ENCODE measurements at regions not wholly inside any gene's neighbourhood (a gene's known extent, or its start where the extent isn't known, plus 50 kb on each side); places are given as distances from the start of the nearest gene placed in this dataset.

- no peak for DNase-seq
- ChIA-PET POLR2A (no interaction called here), CTCF (interaction anchor here (0.6 kb wide), 2 partner anchors 16 to 39 kb away, joined by 4 read pairs; no protein-coding TSS in a partner anchor)
- TF ChIP-seq TEAD4 (IDR thresholded peaks at IDR 0.05; ENCODE audit: borderline replicate concordance, insufficient read depth): no peak
- Histone ChIP-seq H3K36me3 (replicated peaks in 1 of 2; ENCODE audit: control insufficient read depth in 1 of 2, insufficient read depth in 2 of 2, low read length in 1 of 2) (no peaks in the 10 kb centered on the region), H3F3A (replicated peaks; ENCODE audit: insufficient read depth) (no peaks in the 10 kb centered on the region), H3K4me3 (ENCODE audit: low read depth in 2 of 2, low read length in 1 of 2) (no peak overlapping the region), H3K27ac (ENCODE audit: low read depth in 2 of 2, low read length in 1 of 2) (no peak overlapping the region), H3K9ac (no peak overlapping the region), H3K79me2 (ENCODE audit: insufficient read depth) (no peaks in the 10 kb centered on the region), H3K4me2 (no peak overlapping the region), H3K4me1 (ENCODE audit: control insufficient read depth in 1 of 2, insufficient read depth in 2 of 2, low read depth in 1 of 2, low read length in 1 of 2) (peaks cover 0 to 2% of the 10 kb centered on the region in 2 experiments; a peak in 3 of 4 replicates), H3K9me2 (no peaks in the 10 kb centered on the region), H3K9me3 (no peaks in the 10 kb centered on the region), H4K20me1 (ENCODE audit: insufficient read depth) (no peaks in the 10 kb centered on the region), H3K27me3 (ENCODE audit: insufficient read depth) (no peaks in the 10 kb centered on the region), H2AFZ (ENCODE audit: low read depth) (no peak overlapping the region)
- 9% methylated on average over 1 of the region's 1 CpG for WGBS (ENCODE audit: low lambda C conversion rate)
Measured at GRCh38 chr1:185593271-185593670, 140.9 kb upstream of the HMCN1 start.

- TF ChIP-seq NFIC (IDR thresholded peaks at IDR 0.05; ENCODE audit: borderline replicate concordance) (no peak), MEF2A (IDR thresholded peaks at IDR 0.05; ENCODE audit: borderline replicate concordance, low read depth) (no peak), POLR2AphosphoS5 (IDR thresholded peaks at IDR 0.05; ENCODE audit: low read depth, low read length) (no peak), EZH2phosphoT487 (IDR thresholded peaks at IDR 0.05; ENCODE audit: borderline replicate concordance, low read depth) (no peak), REST (IDR thresholded peaks at IDR 0.05; ENCODE audit: low read depth, low read length) (no peak)
- Histone ChIP-seq H4K20me1 (ENCODE audit: insufficient read depth) (no peaks in the 10 kb centered on the region), H3K4me1 (ENCODE audit: control insufficient read depth in 1 of 2, insufficient read depth in 2 of 2, low read depth in 1 of 2, low read length in 1 of 2) (no peaks in the 10 kb centered on the region), H3K36me3 (replicated peaks in 1 of 2; ENCODE audit: control insufficient read depth in 1 of 2, insufficient read depth in 2 of 2, low read length in 1 of 2) (no peaks in the 10 kb centered on the region), H3K27ac (ENCODE audit: low read depth in 2 of 2, low read length in 1 of 2) (no peak overlapping the region), H3K4me2 (no peak overlapping the region), H3K9me3 (no peaks in the 10 kb centered on the region), H2AFZ (ENCODE audit: low read depth) (no peak overlapping the region), H3K9ac (no peak overlapping the region), H3K27me3 (ENCODE audit: insufficient read depth) (no peaks in the 10 kb centered on the region), H3K4me3 (ENCODE audit: low read depth in 2 of 2, low read length in 1 of 2) (no peak overlapping the region), H3F3A (replicated peaks; ENCODE audit: insufficient read depth) (no peaks in the 10 kb centered on the region), H3K79me2 (ENCODE audit: insufficient read depth) (no peaks in the 10 kb centered on the region), H3K9me2 (no peaks in the 10 kb centered on the region)
- 40% methylated on average over 8 of the region's 8 CpGs for WGBS (ENCODE audit: low lambda C conversion rate)
- POLR2A ChIA-PET: no interaction called here
- no peak for DNase-seq
- CTCF ChIA-PET: interaction anchor here (1.0 kb wide), 2 partner anchors 11 to 84 kb away, joined by 3 to 4 read pairs; no protein-coding TSS in a partner anchor
Measured at GRCh38 chr1:185585770-185586169, 148.4 kb upstream of the HMCN1 start.
